ENCODE measurements at regions not wholly inside any gene's neighbourhood (a gene's known extent, or its start where the extent isn't known, plus 50 kb on each side); places are given as distances from the start of the nearest gene placed in this dataset.

- H3K27ac ChIP-seq (ENCODE audit: low read depth, low read length) = no peak overlapping the region
- no peak for DNase-seq (ENCODE audit: low read depth in 1 of 2, low spot score in 2 of 2)
- H2BK20ac ChIP-seq (ENCODE audit: low read length) = no peak overlapping the region
- no peak overlapping the region for H3K9ac ChIP-seq (replicated peaks in 1 of 4; ENCODE audit: extremely low read depth in 1 of 4, low read depth in 3 of 4, low read length in 3 of 4)
- no peak for FAIRE-seq
- no peaks in the 10 kb centered on the region for H3K27me3 ChIP-seq (replicated peaks in 1 of 4; ENCODE audit: control insufficient read depth in 3 of 4, extremely low read depth in 1 of 4, insufficient read depth in 3 of 4, low read length in 3 of 4)
- no peaks in the 10 kb centered on the region for H3K79me1 ChIP-seq (ENCODE audit: low read depth, low read length)
- H3K4ac ChIP-seq (replicated peaks; ENCODE audit: insufficient read length, low read depth, low read length) = no peak overlapping the region
- no peak overlapping the region for H3K4me3 ChIP-seq (ENCODE audit: extremely low read depth in 1 of 4, insufficient read depth in 2 of 4, low read depth in 3 of 4, low read length in 4 of 4)
- H3K23me2 ChIP-seq (ENCODE audit: low read depth, low read length) = no peaks in the 10 kb centered on the region
- H2AK5ac ChIP-seq (ENCODE audit: low read depth, low read length) = no peak overlapping the region
- H2BK12ac ChIP-seq (ENCODE audit: low read depth, low read length) = no peak overlapping the region
- H4K8ac ChIP-seq (ENCODE audit: extremely low read depth, insufficient read depth, low read length) = no peak overlapping the region
- no peak overlapping the region for H3K23ac ChIP-seq (ENCODE audit: insufficient read length)
- no peaks in the 10 kb centered on the region for H4K20me1 ChIP-seq (replicated peaks in 1 of 2; ENCODE audit: control insufficient read depth in 1 of 2, insufficient read depth in 2 of 2, low read length in 2 of 2)
- H2BK120ac ChIP-seq (replicated peaks; ENCODE audit: low read depth, low read length) = no peak overlapping the region
- no peaks in the 10 kb centered on the region for H3K9me3 ChIP-seq (ENCODE audit: insufficient read depth in 2 of 2, low read depth in 1 of 2, low read length in 1 of 2)
- no peak overlapping the region for H3K4me2 ChIP-seq (ENCODE audit: insufficient read depth in 1 of 2, low read depth in 2 of 2, low read length in 2 of 2)
- H3K79me2 ChIP-seq (ENCODE audit: control insufficient read depth in 1 of 2, insufficient read depth in 2 of 2, low read length in 2 of 2) = no peaks in the 10 kb centered on the region
- POLR2A ChIA-PET (ENCODE audit: partially characterized antibody) = no interaction called here
- WGBS, 2 experiments (ENCODE audit: extremely low coverage in 1 of 2, insufficient coverage in 1 of 2, insufficient read length in 1 of 2, insufficient replicate concordance in 2 of 2, low coverage in 1 of 2, low lambda C conversion rate in 2 of 2, missing lambda C conversion rate in 1 of 2) = 84% methylated on average over 2 of the region's 2 CpGs; no CpG with 5 or more reads in 1 of the 2 experiments
- no peak overlapping the region for H3K18ac ChIP-seq (ENCODE audit: extremely low read depth, low read length)
- H4K5ac ChIP-seq (ENCODE audit: insufficient read length, low read depth, low read length) = no peak overlapping the region
- H3K36me3 ChIP-seq (ENCODE audit: control insufficient read depth in 2 of 4, insufficient read depth in 4 of 4, low read length in 3 of 4) = no peaks in the 10 kb centered on the region
- H3K14ac ChIP-seq (ENCODE audit: insufficient read length) = no peak overlapping the region
- no peak overlapping the region for H3K56ac ChIP-seq (replicated peaks; ENCODE audit: insufficient read length, low read depth, low read length)
- CTCF ChIA-PET (ENCODE audit: partially characterized antibody) = interaction anchor here (0.7 kb wide), 1 partner anchor 223 kb away, joined by 3 read pairs; no protein-coding TSS in a partner anchor
- H3K4me1 ChIP-seq (replicated peaks in 1 of 4; ENCODE audit: control insufficient read depth in 3 of 4, insufficient read depth in 4 of 4, low read length in 3 of 4) = no peaks in the 10 kb centered on the region
- H2BK5ac ChIP-seq (ENCODE audit: low read depth, low read length) = no peak overlapping the region
- TF ChIP-seq RFX5 (IDR thresholded peaks at IDR 0.05; ENCODE audit: borderline replicate concordance, low read depth, low read length) (no peak), ASH2L (IDR thresholded peaks at IDR 0.05; ENCODE audit: low read length) (no peak), ATF3 (IDR thresholded peaks at IDR 0.05; ENCODE audit: insufficient read depth, low read depth, low read length) (no peak), E2F6 (IDR thresholded peaks at IDR 0.05) (no peak), KDM4A (IDR thresholded peaks at IDR 0.05; ENCODE audit: low read depth, low read length, severe bottlenecking) (no peak)
- H4K91ac ChIP-seq (replicated peaks; ENCODE audit: insufficient read length, low read length) = no peak overlapping the region
- no peak overlapping the region for H2AFZ ChIP-seq (ENCODE audit: low read length)
- H2BK15ac ChIP-seq (ENCODE audit: low read length) = no peak overlapping the region
Measured at GRCh38 chr6:54017877-54018276, 93.4 kb upstream of the MLIP start.

All from H1 (cell line).